Lung (tissue), 11 donors: ENCODE measurements at regions not wholly inside any gene's neighbourhood (a gene's known extent, or its start where the extent isn't known, plus 50 kb on each side); places are given as distances from the start of the nearest gene placed in this dataset.

Source experiments
- ATAC-seq: fragments of 200-7000 bp; cut with Tn5 transposase; one replicate; pipeline ENCODE4 v1.9.1; 2020; ENCODE audit warnings: moderate number of reproducible peaks; ENCODE audit not compliant: insufficient read depth, low FRiP score
- DNase-seq, 3 donors: peaks; one replicate each; pipeline ENCODE4 v3.0.0-alpha.2; 2013 to 2017
- H3K27ac ChIP-seq, 2 donors: one replicate each; pipeline ENCODE4 v1.5.1; 2013; ENCODE audit warnings: mild to moderate bottlenecking in 2 of 2, moderate library complexity in 2 of 2, control low read depth in 1 of 2, inconsistent platforms in 1 of 2, low read depth in 1 of 2, low read length in 1 of 2
- H3K27me3 ChIP-seq, 3 donors: one replicate each; pipeline ENCODE4 v1.5.1; 2013; ENCODE audit warnings: low read length in 2 of 3; ENCODE audit not compliant: control insufficient read depth in 3 of 3, insufficient read depth in 3 of 3
- H3K36me3 ChIP-seq, 4 donors: one replicate each; pipeline ENCODE4 v1.5.1; 2013; ENCODE audit warnings: low read length in 4 of 4, mild to moderate bottlenecking in 1 of 4, moderate library complexity in 1 of 4; ENCODE audit not compliant: control insufficient read depth in 4 of 4, insufficient read depth in 4 of 4
- H3K4me1 ChIP-seq, 5 donors: one replicate each; pipeline ENCODE4 v1.5.1; 2013; ENCODE audit warnings: low read length in 5 of 5, mild to moderate bottlenecking in 2 of 5, moderate library complexity in 1 of 5; ENCODE audit not compliant: control insufficient read depth in 5 of 5, insufficient read depth in 5 of 5
- H3K4me3 ChIP-seq: one replicate; pipeline ENCODE4 v1.5.1; 2013; ENCODE audit warnings: mild to moderate bottlenecking, control low read depth, moderate library complexity
- H3K9ac ChIP-seq, 2 donors: one replicate each; pipeline ENCODE4 v1.5.1; 2013; ENCODE audit warnings: low read length in 2 of 2, control low read depth in 1 of 2; ENCODE audit not compliant: insufficient read depth in 1 of 2
- H3K9me3 ChIP-seq, 4 donors: one replicate each; pipeline ENCODE4 v1.5.1; 2013; ENCODE audit warnings: low read length in 3 of 4, mild to moderate bottlenecking in 1 of 4, moderate library complexity in 1 of 4; ENCODE audit not compliant: control insufficient read depth in 4 of 4, insufficient read depth in 3 of 4
- WGBS, 2 donors: extraction: QIAGEN DNeasy Blood & Tissue Kit; methylation state at CpG; one replicate each; pipeline ENCODE4 v1.1.7; 2013; 5-methylcytosine and 5-hydroxymethylcytosine counted together
- TF ChIP-seq, protein P1 (sequence below): IDR thresholded peaks from 2 replicates; pipeline ENCODE4 v1.5.1; 2012; ENCODE audit warnings: mild to moderate bottlenecking; ENCODE audit errors: control extremely low read depth, extremely low read depth
- donor health status: control.
- donor health status: control.
- donor health status: Bipolar disorder and iron deficiency.
- donor health status: healthy.
- donor health status: DM: yes; HTN: yes; CAD: no.

DNA sequence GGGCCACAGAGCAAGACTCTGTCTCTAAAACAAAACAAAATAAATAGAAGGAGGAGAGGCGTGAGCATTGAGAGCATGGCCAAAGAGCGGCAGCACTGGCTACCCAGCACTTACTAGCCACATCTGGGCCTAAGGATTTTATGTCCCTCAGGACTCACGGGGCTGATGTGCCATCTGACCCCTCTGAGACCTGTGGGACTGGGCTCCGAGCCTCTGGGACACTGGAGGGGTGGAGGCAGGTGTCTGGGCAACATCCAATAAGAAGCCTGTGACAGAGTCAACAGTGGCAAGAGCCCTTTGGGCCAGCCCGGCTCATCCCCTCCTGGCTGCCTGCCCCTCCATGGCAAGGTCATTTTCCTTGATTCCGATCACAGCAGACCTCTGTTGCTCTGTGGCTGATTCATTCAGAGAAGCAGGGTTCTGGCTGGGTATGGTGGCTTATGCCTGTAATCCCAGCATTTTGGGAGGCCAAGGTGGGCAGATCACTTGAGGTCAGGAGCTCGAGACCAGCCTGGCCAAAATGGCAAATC, 60.7 kb downstream of the RRM2 start:
- no peak for ATAC-seq
- H3K4me3 ChIP-seq: no peak overlapping the region
- no peak overlapping the region for H3K9ac ChIP-seq
- WGBS, 2 donors: 97 to 99% methylated on average over 7 of the region's 7 CpGs
- H3K9me3 ChIP-seq: no peaks in the 10 kb centered on the region
- no peaks in the 10 kb centered on the region for H3K27me3 ChIP-seq
- peaks cover 0 to 11% (median 0%) of the 10 kb centered on the region in 5 donors for H3K4me1 ChIP-seq
- H3K27ac ChIP-seq: no peak overlapping the region
- H3K36me3 ChIP-seq: no peaks in the 10 kb centered on the region
- TF ChIP-seq, protein P1, sequence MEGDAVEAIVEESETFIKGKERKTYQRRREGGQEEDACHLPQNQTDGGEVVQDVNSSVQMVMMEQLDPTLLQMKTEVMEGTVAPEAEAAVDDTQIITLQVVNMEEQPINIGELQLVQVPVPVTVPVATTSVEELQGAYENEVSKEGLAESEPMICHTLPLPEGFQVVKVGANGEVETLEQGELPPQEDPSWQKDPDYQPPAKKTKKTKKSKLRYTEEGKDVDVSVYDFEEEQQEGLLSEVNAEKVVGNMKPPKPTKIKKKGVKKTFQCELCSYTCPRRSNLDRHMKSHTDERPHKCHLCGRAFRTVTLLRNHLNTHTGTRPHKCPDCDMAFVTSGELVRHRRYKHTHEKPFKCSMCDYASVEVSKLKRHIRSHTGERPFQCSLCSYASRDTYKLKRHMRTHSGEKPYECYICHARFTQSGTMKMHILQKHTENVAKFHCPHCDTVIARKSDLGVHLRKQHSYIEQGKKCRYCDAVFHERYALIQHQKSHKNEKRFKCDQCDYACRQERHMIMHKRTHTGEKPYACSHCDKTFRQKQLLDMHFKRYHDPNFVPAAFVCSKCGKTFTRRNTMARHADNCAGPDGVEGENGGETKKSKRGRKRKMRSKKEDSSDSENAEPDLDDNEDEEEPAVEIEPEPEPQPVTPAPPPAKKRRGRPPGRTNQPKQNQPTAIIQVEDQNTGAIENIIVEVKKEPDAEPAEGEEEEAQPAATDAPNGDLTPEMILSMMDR: no peak
- DNase-seq: peak in 1 of 3 donors; percentile 10

DNA sequence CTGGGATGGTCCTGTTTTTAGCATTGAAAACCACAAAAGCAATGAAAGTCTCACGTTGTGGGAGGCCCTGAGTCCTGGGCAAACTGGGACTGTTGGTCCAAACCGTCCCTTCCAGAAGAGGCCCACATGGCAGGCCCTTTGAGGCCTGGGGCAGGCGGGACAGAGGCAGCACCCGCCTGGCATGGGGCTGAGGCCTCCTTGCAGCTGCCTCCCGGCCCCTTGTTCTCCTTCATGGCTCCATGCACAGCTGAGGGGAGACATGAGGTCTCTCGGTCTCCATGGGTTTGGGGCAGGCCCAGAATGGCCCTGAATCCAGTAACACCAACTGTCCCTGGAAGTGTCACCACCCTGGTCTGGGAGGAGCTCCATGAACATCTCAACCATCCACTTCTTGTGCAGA, 61.9 kb downstream of the RRM2 start:
- Histone ChIP-seq H3K4me3 (no peak overlapping the region), H3K9ac (no peak overlapping the region), H3K4me1 (peaks cover 0 to 11% (median 0%) of the 10 kb centered on the region in 5 donors), H3K27me3 (no peaks in the 10 kb centered on the region), H3K27ac (no peak overlapping the region), H3K9me3 (no peaks in the 10 kb centered on the region), H3K36me3 (no peaks in the 10 kb centered on the region)
- ATAC-seq: no peak
- no peak for DNase-seq
- 95% methylated on average over 6 of the region's 6 CpGs for WGBS, 2 donors
- TF ChIP-seq, protein P1: no peak

DNA sequence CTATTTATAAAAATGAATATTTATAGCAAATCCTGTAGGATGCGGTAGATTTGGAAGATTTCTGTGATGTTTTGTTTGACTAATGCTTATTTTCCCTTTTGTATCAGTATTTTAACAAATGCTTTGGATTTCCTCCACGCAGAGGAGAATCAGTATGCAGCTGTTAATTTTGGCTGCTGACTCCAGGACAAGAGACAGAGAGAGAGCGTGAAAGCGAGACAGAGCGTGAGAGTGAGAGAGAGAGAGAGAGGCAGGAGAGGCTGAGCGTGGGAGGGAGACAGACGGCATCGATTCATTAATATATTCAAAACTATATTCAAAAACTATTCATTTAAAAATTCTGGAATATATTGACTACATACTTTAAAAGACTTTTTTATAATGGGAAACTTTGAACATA, 62.5 kb downstream of the RRM2 start:
- DNase-seq: peak in 2 of 3 donors; percentile 62 to 75
- WGBS, 2 donors: 81 to 85% methylated on average over 8 of the region's 8 CpGs
- Histone ChIP-seq H3K9ac (no peak overlapping the region), H3K27me3 (no peaks in the 10 kb centered on the region), H3K9me3 (no peaks in the 10 kb centered on the region), H3K4me1 (peaks cover 0 to 11% (median 0%) of the 10 kb centered on the region in 5 donors), H3K4me3 (no peak overlapping the region), H3K36me3 (no peaks in the 10 kb centered on the region), H3K27ac (no peak overlapping the region)
- TF ChIP-seq, protein P1: no peak
- ATAC-seq: no peak

DNA sequence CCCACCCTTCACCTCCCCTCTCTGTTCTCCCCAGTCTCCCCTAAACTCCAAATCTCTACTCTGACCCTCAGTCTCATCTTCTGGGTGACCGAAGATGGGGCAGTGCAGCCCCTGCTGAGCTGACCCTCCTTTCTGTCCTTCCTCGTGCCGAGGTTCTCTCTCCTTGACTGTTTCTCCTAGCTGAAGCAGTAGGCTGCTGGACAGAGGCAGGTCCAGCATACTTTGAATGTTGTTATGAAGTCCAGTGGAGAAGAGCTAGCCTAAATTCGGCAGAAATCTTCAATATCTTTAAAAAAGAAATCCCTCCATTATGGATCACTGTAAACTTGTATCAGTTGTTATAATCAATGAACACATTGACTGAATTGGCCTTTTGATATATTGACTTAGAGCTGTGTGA, 63.2 kb downstream of the RRM2 start:
- TF ChIP-seq, protein P1: no peak
- no peaks in the 10 kb centered on the region for H3K9me3 ChIP-seq
- ATAC-seq (no peak), DNase-seq (no peak)
- peaks cover 0 to 11% (median 0%) of the 10 kb centered on the region in 5 donors for H3K4me1 ChIP-seq
- no peaks in the 10 kb centered on the region for H3K27me3 ChIP-seq
- H3K27ac ChIP-seq: no peak overlapping the region
- no peaks in the 10 kb centered on the region for H3K36me3 ChIP-seq
- 91 to 93% methylated on average over 4 of the region's 4 CpGs for WGBS, 2 donors
- H3K9ac ChIP-seq: no peak overlapping the region
- H3K4me3 ChIP-seq: no peak overlapping the region
